GM20000 (cell line): ENCODE measurements at regions not wholly inside any gene's neighbourhood (a gene's known extent, or its start where the extent isn't known, plus 50 kb on each side); places are given as distances from the start of the nearest gene placed in this dataset.

Experiments
- DNase-seq: peaks from one replicate; pipeline ENCODE4 v3.0.0; 2012; ENCODE audit warnings: low spot score
- TF ChIP-seq, protein P1 (sequence below): IDR thresholded peaks from 2 replicates; pipeline ENCODE4 v1.5.1; 2012; ENCODE audit warnings: mild to moderate bottlenecking, control low read depth; ENCODE audit errors: extremely low read depth, missing control alignments

DNA sequence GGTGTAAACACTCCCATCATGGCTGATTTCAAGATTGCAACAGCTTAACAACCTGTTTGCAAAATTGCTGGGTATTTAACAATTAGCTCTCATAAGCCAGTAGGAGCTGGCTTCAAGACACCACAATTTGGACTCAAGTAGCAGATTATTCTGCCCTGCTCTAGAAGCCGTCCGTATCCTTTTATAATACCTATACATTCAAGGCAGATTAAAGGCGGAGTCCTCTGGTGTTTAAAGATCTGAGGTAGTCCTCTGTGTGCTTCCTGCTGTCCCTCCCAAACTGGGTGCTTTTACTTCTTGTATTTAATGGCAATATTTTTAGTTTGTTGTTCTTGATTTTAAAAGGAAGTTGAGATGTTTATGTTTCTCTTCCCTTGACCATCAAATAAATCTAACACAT, 62.2 kb upstream of the SOX4 start:
- TF ChIP-seq, protein P1, sequence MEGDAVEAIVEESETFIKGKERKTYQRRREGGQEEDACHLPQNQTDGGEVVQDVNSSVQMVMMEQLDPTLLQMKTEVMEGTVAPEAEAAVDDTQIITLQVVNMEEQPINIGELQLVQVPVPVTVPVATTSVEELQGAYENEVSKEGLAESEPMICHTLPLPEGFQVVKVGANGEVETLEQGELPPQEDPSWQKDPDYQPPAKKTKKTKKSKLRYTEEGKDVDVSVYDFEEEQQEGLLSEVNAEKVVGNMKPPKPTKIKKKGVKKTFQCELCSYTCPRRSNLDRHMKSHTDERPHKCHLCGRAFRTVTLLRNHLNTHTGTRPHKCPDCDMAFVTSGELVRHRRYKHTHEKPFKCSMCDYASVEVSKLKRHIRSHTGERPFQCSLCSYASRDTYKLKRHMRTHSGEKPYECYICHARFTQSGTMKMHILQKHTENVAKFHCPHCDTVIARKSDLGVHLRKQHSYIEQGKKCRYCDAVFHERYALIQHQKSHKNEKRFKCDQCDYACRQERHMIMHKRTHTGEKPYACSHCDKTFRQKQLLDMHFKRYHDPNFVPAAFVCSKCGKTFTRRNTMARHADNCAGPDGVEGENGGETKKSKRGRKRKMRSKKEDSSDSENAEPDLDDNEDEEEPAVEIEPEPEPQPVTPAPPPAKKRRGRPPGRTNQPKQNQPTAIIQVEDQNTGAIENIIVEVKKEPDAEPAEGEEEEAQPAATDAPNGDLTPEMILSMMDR: no peak
- no peak for DNase-seq

DNA sequence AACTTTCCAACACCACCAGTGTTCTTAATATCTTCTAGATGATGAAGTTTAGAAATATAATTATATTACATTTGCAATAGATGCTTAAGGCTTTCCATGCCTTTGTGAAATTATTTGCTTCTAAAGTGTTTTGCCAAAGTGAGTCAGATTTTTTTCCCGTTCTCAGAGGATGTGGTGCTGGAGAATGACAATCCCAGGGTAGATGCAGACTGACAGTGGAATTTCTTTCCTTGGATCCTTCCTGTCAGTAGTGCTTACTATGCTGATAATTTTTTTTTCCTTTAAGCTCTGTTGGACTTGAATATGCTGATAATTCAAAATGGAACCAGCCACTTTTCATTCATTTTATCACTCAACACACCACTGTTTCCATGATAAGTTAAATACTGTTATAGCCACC, 59.9 kb upstream of the SOX4 start:
- no peak for DNase-seq
- TF ChIP-seq, protein P1: no peak

DNA sequence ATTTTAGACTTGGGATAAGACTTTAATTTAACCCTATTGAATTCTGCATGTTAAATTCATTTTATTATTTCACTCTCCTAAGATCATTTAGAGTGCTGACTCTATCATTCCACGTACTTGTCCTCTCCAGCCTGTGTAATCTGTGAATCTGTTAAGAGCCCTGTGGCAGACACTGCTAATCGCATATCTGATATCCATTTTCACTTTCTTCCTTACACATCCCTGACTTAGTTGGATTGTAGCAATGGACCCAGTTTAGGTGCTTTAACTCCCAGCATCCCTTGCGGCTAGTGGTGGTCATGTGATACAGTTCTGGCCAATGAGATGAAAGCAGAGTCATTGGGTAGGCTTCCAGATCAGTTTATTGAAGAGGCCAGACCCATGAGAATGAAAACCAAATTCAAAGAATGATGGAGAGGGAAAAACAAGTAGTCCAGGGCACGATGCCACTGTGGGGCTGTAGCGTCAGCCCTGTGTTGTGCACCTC, 57.2 kb upstream of the SOX4 start:
- DNase-seq: no peak
- TF ChIP-seq, protein P1: no peak

DNA sequence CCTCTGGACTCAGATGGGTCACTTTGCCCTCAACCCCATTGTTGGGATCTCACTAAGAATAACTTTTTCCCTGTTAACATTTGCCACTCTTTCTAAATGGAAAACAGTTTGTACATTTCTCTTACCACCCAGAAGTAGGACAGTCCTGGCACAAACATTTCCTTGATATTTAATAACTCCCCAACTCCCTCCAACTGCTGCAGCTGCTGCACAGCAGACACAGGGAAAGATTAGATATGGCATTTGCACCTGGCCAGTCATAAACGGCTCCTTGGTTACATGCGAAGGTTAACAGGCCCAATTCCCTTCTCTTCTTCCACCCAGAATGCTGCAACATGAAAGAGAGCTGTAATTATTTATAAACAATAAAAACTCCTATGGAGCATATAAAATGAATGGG, 55.9 kb upstream of the SOX4 start:
- DNase-seq: no peak

DNA sequence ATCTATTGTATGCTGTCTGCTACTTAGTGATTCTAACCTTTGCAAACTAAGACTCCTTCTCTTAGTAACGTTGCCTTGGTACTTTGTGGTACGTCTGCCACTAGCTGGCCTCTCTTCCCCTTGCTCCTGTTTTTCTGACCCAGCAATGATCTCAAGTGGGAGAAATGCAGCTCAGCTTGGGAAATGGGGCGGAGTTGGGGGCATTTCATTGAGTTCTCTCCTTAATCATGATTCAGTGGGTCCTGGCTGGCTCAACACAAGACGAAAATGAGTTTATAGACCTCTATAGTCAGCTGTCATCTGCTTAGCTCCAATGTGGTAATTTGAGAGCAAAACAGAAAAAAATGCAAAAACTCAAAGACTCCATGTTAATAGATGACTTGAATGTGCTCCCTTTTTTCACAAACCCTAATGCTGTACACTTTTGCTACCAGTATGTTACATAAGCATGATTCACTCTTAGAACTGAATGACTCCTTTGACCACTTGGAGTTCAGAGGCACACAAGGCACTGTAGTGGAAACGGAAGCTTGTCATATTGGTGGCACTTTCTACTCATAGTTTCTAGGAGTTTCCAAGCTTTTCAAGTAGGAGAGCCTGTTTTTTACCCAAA, 55.3 kb upstream of the SOX4 start:
- DNase-seq: no peak
- TF ChIP-seq, protein P1: no peak

More for the DNA sequence above, 55.9 kb upstream of the SOX4 start:
- TF ChIP-seq, protein P1: no peak

DNA sequence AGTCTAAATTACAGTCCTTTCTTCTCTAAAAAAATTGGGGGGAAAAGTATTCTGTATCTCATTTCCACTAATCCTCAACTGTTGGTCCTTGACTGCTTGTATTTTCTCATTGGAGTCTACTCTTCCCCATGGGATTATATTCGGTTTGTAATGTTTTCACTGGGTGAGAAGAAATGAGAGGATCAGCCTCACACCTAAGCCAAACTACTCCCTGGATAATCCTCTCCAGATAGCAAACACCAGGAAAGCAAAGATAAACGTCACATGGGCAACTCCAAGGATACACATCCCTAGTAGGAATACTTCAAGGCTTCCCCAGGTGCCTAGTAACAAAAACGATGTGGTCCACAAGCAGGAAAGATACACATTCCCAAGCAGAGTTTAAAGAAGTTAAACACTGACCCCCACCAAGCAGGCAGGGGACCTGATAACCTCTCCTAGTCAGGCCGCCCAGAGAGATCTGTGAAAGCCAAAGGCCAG, 53.9 kb upstream of the SOX4 start:
- DNase-seq: no peak
- TF ChIP-seq, protein P1: no peak
